DND-41 (cell line): ENCODE measurements at regions not wholly inside any gene's neighbourhood (a gene's known extent, or its start where the extent isn't known, plus 50 kb on each side); places are given as distances from the start of the nearest gene placed in this dataset.

ENCODE experiments used
- ATAC-seq: fragments of 200-7000 bp; cut with Tn5 transposase; 3 replicates; pipeline ENCODE4 v1.9.1; 2021; ENCODE audit warnings: low read depth; ENCODE audit not compliant: insufficient read depth
- DNase-seq: peaks from one replicate; pipeline ENCODE4 v3.0.0-alpha.2; 2020
- H2AFZ ChIP-seq: 2 replicates; pipeline ENCODE4 v1.6.0; 2012; ENCODE audit warnings: low read depth, low read length
- H3K27ac ChIP-seq: 2 replicates; pipeline ENCODE4 v1.5.1; 2012; ENCODE audit warnings: low read length, inconsistent platforms
- H3K27me3 ChIP-seq: fragments of 200-600 bp; sonication (generic); 2 replicates; pipeline ENCODE4 v1.6.0; 2012; ENCODE audit warnings: low read length, mild to moderate bottlenecking, inconsistent platforms; ENCODE audit not compliant: insufficient read depth, poor library complexity
- H3K36me3 ChIP-seq: 2 replicates; pipeline ENCODE4 v1.5.1; 2012; ENCODE audit warnings: low read length, inconsistent platforms; ENCODE audit not compliant: insufficient read depth
- H3K4me1 ChIP-seq: 2 replicates; pipeline ENCODE4 v1.5.1; 2012; ENCODE audit warnings: mild to moderate bottlenecking, low read length; ENCODE audit not compliant: insufficient read depth
- H3K4me2 ChIP-seq: 2 replicates; pipeline ENCODE4 v1.6.0; 2012; ENCODE audit warnings: mild to moderate bottlenecking, moderate library complexity, low read length, inconsistent platforms; ENCODE audit not compliant: insufficient read depth
- H3K4me3 ChIP-seq, 2 experiments: fragments of 200-600 bp in 1 of 2; shearing (Covaris generic) in 1 of 2; 2 replicates each; pipeline ENCODE4 v1.5.1; 2012 to 2016; ENCODE audit warnings: inconsistent platforms in 2 of 2, low read length in 2 of 2, mild to moderate bottlenecking in 2 of 2, low read depth in 1 of 2, moderate library complexity in 1 of 2
- H3K79me2 ChIP-seq: 2 replicates; pipeline ENCODE4 v1.6.0; 2012; ENCODE audit warnings: low read length, inconsistent platforms; ENCODE audit not compliant: insufficient read depth
- H3K9ac ChIP-seq: 2 replicates; pipeline ENCODE4 v1.6.0; 2012; ENCODE audit warnings: low read depth, mild to moderate bottlenecking, inconsistent platforms, low read length, moderate library complexity
- H3K9me3 ChIP-seq: 2 replicates; pipeline ENCODE4 v1.5.1; 2012; ENCODE audit warnings: low read length, moderate library complexity, mild to moderate bottlenecking, inconsistent platforms; ENCODE audit not compliant: insufficient read depth, severe bottlenecking
- H4K20me1 ChIP-seq: 2 replicates; pipeline ENCODE4 v1.6.0; 2012; ENCODE audit warnings: low read length; ENCODE audit not compliant: insufficient read depth
- EZH2 ChIP-seq: IDR thresholded peaks from 3 replicates; pipeline ENCODE4 v1.6.1; 2012; ENCODE audit warnings: borderline replicate concordance, low read depth, mild to moderate bottlenecking, moderate library complexity, low read length, inconsistent platforms; ENCODE audit not compliant: severe bottlenecking
- TF ChIP-seq, protein P1 (sequence below): IDR thresholded peaks from 2 replicates; pipeline ENCODE4 v1.5.1; 2012; ENCODE audit warnings: borderline replicate concordance, low read length, moderate library complexity, mild to moderate bottlenecking; ENCODE audit not compliant: poor library complexity, severe bottlenecking; ENCODE audit errors: extremely low read depth

DNA sequence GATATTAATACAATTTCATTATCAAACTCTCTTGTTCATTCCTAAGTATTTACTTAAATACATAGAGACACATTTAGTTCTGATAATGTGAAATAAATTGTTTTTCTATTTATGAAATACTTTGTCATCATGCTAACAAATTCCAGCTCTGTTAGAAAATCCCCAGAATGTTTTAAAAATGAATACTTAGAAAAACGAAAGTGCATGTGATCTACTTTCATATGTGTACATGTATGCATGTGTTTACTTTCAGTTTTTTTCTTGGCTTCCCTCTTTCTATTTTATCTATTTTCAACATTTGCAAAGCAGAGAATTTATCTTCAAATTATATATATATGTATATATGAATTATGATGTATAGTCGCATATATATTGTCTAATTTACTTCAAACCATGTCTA is 1110.0 kb upstream of the PCDH20 start:
- Histone ChIP-seq H3K9ac (no peak overlapping the region), H3K36me3 (no peaks in the 10 kb centered on the region), H3K4me1 (no peaks in the 10 kb centered on the region), H3K27me3 (no peaks in the 10 kb centered on the region), H3K79me2 (no peaks in the 10 kb centered on the region), H2AFZ (no peak overlapping the region), H3K4me3 (no peak overlapping the region), H3K27ac (no peak overlapping the region), H4K20me1 (no peaks in the 10 kb centered on the region), H3K4me2 (no peak overlapping the region), H3K9me3 (no peaks in the 10 kb centered on the region)
- no peak for TF ChIP-seq EZH2
- TF ChIP-seq, protein P1, sequence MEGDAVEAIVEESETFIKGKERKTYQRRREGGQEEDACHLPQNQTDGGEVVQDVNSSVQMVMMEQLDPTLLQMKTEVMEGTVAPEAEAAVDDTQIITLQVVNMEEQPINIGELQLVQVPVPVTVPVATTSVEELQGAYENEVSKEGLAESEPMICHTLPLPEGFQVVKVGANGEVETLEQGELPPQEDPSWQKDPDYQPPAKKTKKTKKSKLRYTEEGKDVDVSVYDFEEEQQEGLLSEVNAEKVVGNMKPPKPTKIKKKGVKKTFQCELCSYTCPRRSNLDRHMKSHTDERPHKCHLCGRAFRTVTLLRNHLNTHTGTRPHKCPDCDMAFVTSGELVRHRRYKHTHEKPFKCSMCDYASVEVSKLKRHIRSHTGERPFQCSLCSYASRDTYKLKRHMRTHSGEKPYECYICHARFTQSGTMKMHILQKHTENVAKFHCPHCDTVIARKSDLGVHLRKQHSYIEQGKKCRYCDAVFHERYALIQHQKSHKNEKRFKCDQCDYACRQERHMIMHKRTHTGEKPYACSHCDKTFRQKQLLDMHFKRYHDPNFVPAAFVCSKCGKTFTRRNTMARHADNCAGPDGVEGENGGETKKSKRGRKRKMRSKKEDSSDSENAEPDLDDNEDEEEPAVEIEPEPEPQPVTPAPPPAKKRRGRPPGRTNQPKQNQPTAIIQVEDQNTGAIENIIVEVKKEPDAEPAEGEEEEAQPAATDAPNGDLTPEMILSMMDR: no peak
- ATAC-seq: no peak
- DNase-seq: no peak

DNA sequence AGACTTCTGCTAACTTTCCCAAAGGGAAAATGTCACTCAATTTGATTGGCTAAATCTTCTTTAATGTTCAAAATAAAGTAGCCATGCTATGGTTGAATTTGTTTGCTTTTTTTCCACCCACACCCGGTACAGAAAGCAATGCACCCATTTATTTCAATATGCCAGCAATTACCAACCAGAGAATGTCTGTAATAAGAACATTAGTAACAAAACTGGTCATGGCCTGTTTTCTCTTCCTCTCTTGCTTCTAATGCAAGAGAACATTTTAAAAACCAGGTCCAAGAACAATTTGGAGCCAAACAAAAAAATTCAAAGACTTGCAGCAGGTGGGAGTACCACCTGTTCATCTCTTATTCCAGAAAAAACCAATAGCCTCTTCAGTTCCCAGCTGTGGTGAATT is 1108.8 kb upstream of the PCDH20 start:
- Histone ChIP-seq H3K27ac (no peak overlapping the region), H2AFZ (no peak overlapping the region), H3K9ac (no peak overlapping the region), H3K36me3 (no peaks in the 10 kb centered on the region), H3K4me3 (no peak overlapping the region), H3K4me1 (no peaks in the 10 kb centered on the region), H3K4me2 (no peak overlapping the region), H3K9me3 (no peaks in the 10 kb centered on the region), H3K79me2 (no peaks in the 10 kb centered on the region), H3K27me3 (no peaks in the 10 kb centered on the region), H4K20me1 (no peaks in the 10 kb centered on the region)
- DNase-seq (no peak), ATAC-seq (peak; percentile 29; the same call in 1 of the 3 replicates)
- TF ChIP-seq, protein P1: no peak
- TF ChIP-seq EZH2: no peak

DNA sequence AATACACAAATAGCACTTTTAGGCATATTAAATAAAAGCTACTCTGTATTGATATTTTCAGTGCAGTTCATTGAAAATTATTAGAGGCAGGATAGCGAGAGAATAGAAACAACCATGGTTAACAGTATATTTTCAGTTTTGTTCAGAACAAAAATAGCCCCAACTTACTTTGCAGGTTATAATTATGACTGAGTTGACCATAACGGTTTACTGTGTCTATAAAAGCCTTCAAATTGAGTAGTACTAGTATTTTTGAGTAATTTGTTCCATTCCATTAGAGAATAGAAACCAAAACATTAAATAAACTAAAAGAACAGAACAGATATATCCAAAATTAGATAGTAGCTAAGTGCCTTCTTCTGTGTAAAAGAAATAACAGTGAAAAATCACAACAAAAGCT is 1108.4 kb upstream of the PCDH20 start:
- no peak overlapping the region for H3K9ac ChIP-seq
- H3K4me1 ChIP-seq: no peaks in the 10 kb centered on the region
- H3K27me3 ChIP-seq: no peaks in the 10 kb centered on the region
- no peak overlapping the region for H2AFZ ChIP-seq
- ATAC-seq: no peak
- H3K36me3 ChIP-seq: no peaks in the 10 kb centered on the region
- no peaks in the 10 kb centered on the region for H3K9me3 ChIP-seq
- H4K20me1 ChIP-seq: no peaks in the 10 kb centered on the region
- no peak overlapping the region for H3K27ac ChIP-seq
- no peak overlapping the region for H3K4me2 ChIP-seq
- no peak for DNase-seq
- no peak for TF ChIP-seq EZH2
- TF ChIP-seq, protein P1: no peak
- no peaks in the 10 kb centered on the region for H3K79me2 ChIP-seq
- H3K4me3 ChIP-seq: no peak overlapping the region
